Hepatocyte (in vitro differentiated cells): ENCODE measurements at regions not wholly inside any gene's neighbourhood (a gene's known extent, or its start where the extent isn't known, plus 50 kb on each side); places are given as distances from the start of the nearest gene placed in this dataset.

Source experiments
- DNase-seq: peaks from one replicate; pipeline ENCODE4 v3.0.0-alpha.2; 2016; ENCODE audit warnings: low spot score
- H2AFZ ChIP-seq: fragments of 200-600 bp; sonication (generic); 2 replicates; pipeline ENCODE4 v1.6.0; 2016; ENCODE audit warnings: antibody characterized with exemption, mild to moderate bottlenecking
- H3K27ac ChIP-seq: fragments of 200-600 bp; sonication (generic); 2 replicates; pipeline ENCODE4 v1.5.1; 2016; ENCODE audit warnings: mild to moderate bottlenecking
- H3K27me3 ChIP-seq: fragments of 200-600 bp; sonication (generic); 2 replicates; pipeline ENCODE4 v1.6.1; 2016
- H3K36me3 ChIP-seq: fragments of 200-600 bp; sonication (generic); replicated peaks from 2 replicates; pipeline ENCODE4 v1.5.1; 2016; ENCODE audit warnings: low read depth; ENCODE audit not compliant: insufficient read depth
- H3K4me1 ChIP-seq: fragments of 200-600 bp; sonication (generic); 2 replicates; pipeline ENCODE4 v1.5.1; 2016; ENCODE audit warnings: mild to moderate bottlenecking, moderate library complexity; ENCODE audit not compliant: insufficient read depth
- H3K4me2 ChIP-seq: fragments of 200-600 bp; sonication (generic); 2 replicates; pipeline ENCODE4 v1.6.0; 2016
- H3K4me3 ChIP-seq: fragments of 200-600 bp; sonication (generic); 2 replicates; pipeline ENCODE4 v1.5.1; 2016; ENCODE audit warnings: mild to moderate bottlenecking
- H3K79me2 ChIP-seq: fragments of 200-600 bp; sonication (generic); 2 replicates; pipeline ENCODE4 v1.6.0; 2017; ENCODE audit warnings: mild to moderate bottlenecking
- H3K9me2 ChIP-seq: fragments of 200-600 bp; sonication (generic); replicated peaks from 2 replicates; pipeline ENCODE4 v1.6.0; 2017; ENCODE audit warnings: mild to moderate bottlenecking; ENCODE audit not compliant: insufficient read depth
- H3K9me3 ChIP-seq: fragments of 200-600 bp; sonication (generic); 2 replicates; pipeline ENCODE4 v1.5.1; 2016; ENCODE audit warnings: low read depth, mild to moderate bottlenecking
- H4K20me1 ChIP-seq: fragments of 200-600 bp; sonication (generic); 2 replicates; pipeline ENCODE4 v1.6.0; 2016; ENCODE audit warnings: mild to moderate bottlenecking; ENCODE audit not compliant: insufficient read depth, poor library complexity, severe bottlenecking
- CTCF ChIP-seq: fragments of 200-600 bp; sonication (generic); IDR thresholded peaks from 2 replicates; pipeline ENCODE4 v1.5.1; 2016; ENCODE audit warnings: antibody characterized with exemption, mild to moderate bottlenecking; ENCODE audit not compliant: poor library complexity
- EZH2 ChIP-seq: fragments of 200-600 bp; sonication (generic); IDR thresholded peaks from 2 replicates; pipeline ENCODE4 v1.6.1; 2016; ENCODE audit warnings: antibody characterized with exemption, mild to moderate bottlenecking, borderline replicate concordance
- EZH2phosphoT487 ChIP-seq: fragments of 200-600 bp; sonication (generic); IDR thresholded peaks from one replicate; pipeline ENCODE4 v1.6.1; 2018; ENCODE audit warnings: antibody characterized with exemption, mild to moderate bottlenecking, low read depth, moderate library complexity; ENCODE audit not compliant: unreplicated experiment, severe bottlenecking
- WGBS: methylation state at CpG from one replicate; pipeline ENCODE4 v1.1.6; 2016; ENCODE audit warnings: low lambda C conversion rate; ENCODE audit errors: missing lambda C conversion rate; 5-methylcytosine and 5-hydroxymethylcytosine counted together

GRCh38 chr3:61356685-61357084 is 105.4 kb upstream of the FHIT start:
- WGBS, result 95% methylated on average over 1 of the region's 1 CpG
- H3K27ac ChIP-seq, result no peak overlapping the region
- TF ChIP-seq CTCF, result no peak
- no peak for TF ChIP-seq EZH2phosphoT487
- H3K9me3 ChIP-seq, result no peaks in the 10 kb centered on the region
- no peaks in the 10 kb centered on the region for H4K20me1 ChIP-seq
- no peaks in the 10 kb centered on the region for H3K36me3 ChIP-seq
- no peak overlapping the region for H3K4me2 ChIP-seq
- H3K79me2 ChIP-seq, result no peaks in the 10 kb centered on the region
- H3K9me2 ChIP-seq, result no peaks in the 10 kb centered on the region
- H3K4me1 ChIP-seq, result no peaks in the 10 kb centered on the region
- no peak overlapping the region for H3K4me3 ChIP-seq
- no peak overlapping the region for H2AFZ ChIP-seq
- no peak for DNase-seq
- H3K27me3 ChIP-seq, result no peaks in the 10 kb centered on the region

GRCh38 chr3:61357902-61358301 is 106.7 kb upstream of the FHIT start:
- Histone ChIP-seq H3K36me3 (no peaks in the 10 kb centered on the region), H4K20me1 (no peaks in the 10 kb centered on the region), H3K79me2 (no peaks in the 10 kb centered on the region), H3K4me1 (no peaks in the 10 kb centered on the region), H3K9me2 (no peaks in the 10 kb centered on the region), H3K27me3 (no peaks in the 10 kb centered on the region), H3K27ac (no peak overlapping the region), H3K4me2 (no peak overlapping the region), H2AFZ (no peak overlapping the region), H3K4me3 (no peak overlapping the region), H3K9me3 (no peaks in the 10 kb centered on the region)
- 100% methylated on average over 1 of the region's 1 CpG for whole genome bisulfite sequencing
- TF ChIP-seq EZH2phosphoT487, result no peak
- no peak for TF ChIP-seq EZH2
- no peak for TF ChIP-seq CTCF
- DNase-seq, result no peak

- DNase-seq, result peak; percentile 54
- Histone ChIP-seq H3K9me2 (no peaks in the 10 kb centered on the region), H3K27me3 (no peaks in the 10 kb centered on the region), H3K9me3 (no peaks in the 10 kb centered on the region), H3K4me1 (no peaks in the 10 kb centered on the region), H3K4me2 (no peak overlapping the region), H4K20me1 (no peaks in the 10 kb centered on the region), H3K27ac (no peak overlapping the region), H2AFZ (no peak overlapping the region), H3K79me2 (no peaks in the 10 kb centered on the region), H3K36me3 (no peaks in the 10 kb centered on the region), H3K4me3 (no peak overlapping the region)
- no peak for TF ChIP-seq CTCF
- TF ChIP-seq EZH2phosphoT487, result no peak
- no peak for TF ChIP-seq EZH2
- 49% methylated on average over 2 of the region's 2 CpGs for WGBS
These were observed 107.1 kb upstream of the FHIT start for GRCh38 chr3:61358364-61358763.

- no peaks in the 10 kb centered on the region for H3K9me3 ChIP-seq
- H4K20me1 ChIP-seq, result no peaks in the 10 kb centered on the region
- H3K4me2 ChIP-seq, result no peak overlapping the region
- no peaks in the 10 kb centered on the region for H3K4me1 ChIP-seq
- H3K27me3 ChIP-seq, result no peaks in the 10 kb centered on the region
- no peaks in the 10 kb centered on the region for H3K36me3 ChIP-seq
- WGBS, result 71% methylated on average over 3 of the region's 3 CpGs
- no peak for TF ChIP-seq EZH2
- TF ChIP-seq CTCF, result no peak
- no peak for TF ChIP-seq EZH2phosphoT487
- H3K27ac ChIP-seq, result no peak overlapping the region
- no peaks in the 10 kb centered on the region for H3K9me2 ChIP-seq
- no peak for DNase-seq
- no peak overlapping the region for H3K4me3 ChIP-seq
- H2AFZ ChIP-seq, result no peak overlapping the region
- H3K79me2 ChIP-seq, result no peaks in the 10 kb centered on the region
These were observed 109.2 kb upstream of the FHIT start for GRCh38 chr3:61360297-61360965.
